ENCODE measurements at regions not wholly inside any gene's neighbourhood (a gene's known extent, or its start where the extent isn't known, plus 50 kb on each side); places are given as distances from the start of the nearest gene placed in this dataset.

- H3K27ac Mint-ChIP-seq: peak overlapping the region; percentile 74
- Histone ChIP-seq H3K27ac (no peak overlapping the region), H4K20me1 (ENCODE audit: low read depth) (no peaks in the 10 kb centered on the region), H3K4me2 (no peak overlapping the region), H3K36me3 (no peaks in the 10 kb centered on the region), H3K4me1 (no peaks in the 10 kb centered on the region), H3K9ac (no peak overlapping the region), H3F3A (ENCODE audit: low read depth) (no peaks in the 10 kb centered on the region), H2AFZ (replicated peaks) (peak overlapping the region; percentile 1), H3K27me3 (no peaks in the 10 kb centered on the region), H3K4me3 (no peak overlapping the region), H3K79me2 (ENCODE audit: low read depth) (no peaks in the 10 kb centered on the region), H3K9me3 (ENCODE audit: low read depth) (no peaks in the 10 kb centered on the region)
- H3K9me3 Mint-ChIP-seq: peaks cover 9% of the 10 kb centered on the region
- H3K36me3 Mint-ChIP-seq: no peaks in the 10 kb centered on the region
- DNase-seq (ENCODE audit: low spot score): peak; percentile 1
- H3K4me3 Mint-ChIP-seq: no peak overlapping the region
- TF ChIP-seq EZH2phosphoT487 (IDR thresholded peaks at IDR 0.05) (no peak), EZH2 (IDR thresholded peaks at IDR 0.05) (no peak)
- TF ChIP-seq, protein P1, sequence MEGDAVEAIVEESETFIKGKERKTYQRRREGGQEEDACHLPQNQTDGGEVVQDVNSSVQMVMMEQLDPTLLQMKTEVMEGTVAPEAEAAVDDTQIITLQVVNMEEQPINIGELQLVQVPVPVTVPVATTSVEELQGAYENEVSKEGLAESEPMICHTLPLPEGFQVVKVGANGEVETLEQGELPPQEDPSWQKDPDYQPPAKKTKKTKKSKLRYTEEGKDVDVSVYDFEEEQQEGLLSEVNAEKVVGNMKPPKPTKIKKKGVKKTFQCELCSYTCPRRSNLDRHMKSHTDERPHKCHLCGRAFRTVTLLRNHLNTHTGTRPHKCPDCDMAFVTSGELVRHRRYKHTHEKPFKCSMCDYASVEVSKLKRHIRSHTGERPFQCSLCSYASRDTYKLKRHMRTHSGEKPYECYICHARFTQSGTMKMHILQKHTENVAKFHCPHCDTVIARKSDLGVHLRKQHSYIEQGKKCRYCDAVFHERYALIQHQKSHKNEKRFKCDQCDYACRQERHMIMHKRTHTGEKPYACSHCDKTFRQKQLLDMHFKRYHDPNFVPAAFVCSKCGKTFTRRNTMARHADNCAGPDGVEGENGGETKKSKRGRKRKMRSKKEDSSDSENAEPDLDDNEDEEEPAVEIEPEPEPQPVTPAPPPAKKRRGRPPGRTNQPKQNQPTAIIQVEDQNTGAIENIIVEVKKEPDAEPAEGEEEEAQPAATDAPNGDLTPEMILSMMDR (IDR thresholded peaks at IDR 0.05): no peak
- no peaks in the 10 kb centered on the region for H3K27me3 Mint-ChIP-seq (ENCODE audit: insufficient read depth, low read depth)
- peaks cover 30% of the 10 kb centered on the region for H3K4me1 Mint-ChIP-seq
These were observed 989.8 kb downstream of the TLE1 start for GRCh38 chr9:80699511-80699998.

GRCh38 chr9:80698725-80699410, 990.5 kb downstream of the TLE1 start:
- no peaks in the 10 kb centered on the region for H3K36me3 Mint-ChIP-seq
- no peak overlapping the region for H3K4me3 Mint-ChIP-seq
- Histone ChIP-seq H3K79me2 (ENCODE audit: low read depth) (no peaks in the 10 kb centered on the region), H2AFZ (replicated peaks) (peak overlapping the region; percentile 1), H3K4me3 (no peak overlapping the region), H3K4me1 (no peaks in the 10 kb centered on the region), H3K9ac (no peak overlapping the region), H3K27me3 (no peaks in the 10 kb centered on the region), H4K20me1 (ENCODE audit: low read depth) (no peaks in the 10 kb centered on the region), H3K9me3 (ENCODE audit: low read depth) (no peaks in the 10 kb centered on the region), H3F3A (ENCODE audit: low read depth) (no peaks in the 10 kb centered on the region), H3K27ac (no peak overlapping the region), H3K4me2 (no peak overlapping the region), H3K36me3 (no peaks in the 10 kb centered on the region)
- DNase-seq (ENCODE audit: low spot score): no peak
- H3K27me3 Mint-ChIP-seq (ENCODE audit: insufficient read depth, low read depth): no peaks in the 10 kb centered on the region
- TF ChIP-seq, protein P1 (IDR thresholded peaks at IDR 0.05): no peak
- TF ChIP-seq EZH2 (IDR thresholded peaks at IDR 0.05): no peak
- TF ChIP-seq EZH2phosphoT487 (IDR thresholded peaks at IDR 0.05): no peak
- peaks cover 9% of the 10 kb centered on the region for H3K9me3 Mint-ChIP-seq
- H3K4me1 Mint-ChIP-seq: peaks cover 30% of the 10 kb centered on the region
- peak overlapping the region; percentile 74 for H3K27ac Mint-ChIP-seq

DNA sequence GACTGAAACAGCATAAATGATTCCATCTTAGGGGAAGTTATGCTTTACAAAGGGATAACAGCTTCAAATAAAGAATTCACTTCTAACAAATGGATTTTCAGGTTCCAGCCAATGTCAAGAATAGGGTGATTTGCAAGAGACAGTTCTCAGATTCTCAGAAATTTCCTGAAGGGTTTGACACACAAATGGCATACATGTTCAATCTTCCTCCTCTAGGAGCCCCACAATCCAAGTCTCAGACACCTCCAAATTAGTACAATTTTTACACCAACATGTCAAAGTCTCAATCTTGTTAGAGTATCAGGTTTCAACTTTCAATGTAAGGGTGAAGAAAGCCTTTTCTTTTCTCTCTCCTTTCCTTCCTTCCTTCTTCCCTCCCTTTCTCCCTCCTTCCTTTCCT, 996.6 kb downstream of the TLE1 start:
- Histone ChIP-seq H3K36me3 (no peaks in the 10 kb centered on the region), H3K27ac (no peak overlapping the region), H2AFZ (replicated peaks) (no peak overlapping the region), H3K79me2 (ENCODE audit: low read depth) (no peaks in the 10 kb centered on the region), H3K4me3 (no peak overlapping the region), H4K20me1 (ENCODE audit: low read depth) (no peaks in the 10 kb centered on the region), H3K9me3 (ENCODE audit: low read depth) (no peaks in the 10 kb centered on the region), H3F3A (ENCODE audit: low read depth) (no peaks in the 10 kb centered on the region), H3K4me2 (no peak overlapping the region), H3K9ac (no peak overlapping the region), H3K27me3 (no peaks in the 10 kb centered on the region), H3K4me1 (no peaks in the 10 kb centered on the region)
- no peaks in the 10 kb centered on the region for H3K36me3 Mint-ChIP-seq
- no peak for DNase-seq (ENCODE audit: low spot score)
- H3K27me3 Mint-ChIP-seq (ENCODE audit: insufficient read depth, low read depth): peaks cover 1% of the 10 kb centered on the region
- H3K9me3 Mint-ChIP-seq: peaks cover 4% of the 10 kb centered on the region
- no peak for TF ChIP-seq EZH2 (IDR thresholded peaks at IDR 0.05)
- TF ChIP-seq, protein P1 (IDR thresholded peaks at IDR 0.05): no peak
- no peak for TF ChIP-seq EZH2phosphoT487 (IDR thresholded peaks at IDR 0.05)
- H3K4me1 Mint-ChIP-seq: peaks cover 7% of the 10 kb centered on the region
- H3K4me3 Mint-ChIP-seq: no peak overlapping the region
- H3K27ac Mint-ChIP-seq: no peak overlapping the region

Measured in neural progenitor cell (in vitro differentiated cells).